ENCODE measurements at regions not wholly inside any gene's neighbourhood (a gene's known extent, or its start where the extent isn't known, plus 50 kb on each side); places are given as distances from the start of the nearest gene placed in this dataset.

DNA sequence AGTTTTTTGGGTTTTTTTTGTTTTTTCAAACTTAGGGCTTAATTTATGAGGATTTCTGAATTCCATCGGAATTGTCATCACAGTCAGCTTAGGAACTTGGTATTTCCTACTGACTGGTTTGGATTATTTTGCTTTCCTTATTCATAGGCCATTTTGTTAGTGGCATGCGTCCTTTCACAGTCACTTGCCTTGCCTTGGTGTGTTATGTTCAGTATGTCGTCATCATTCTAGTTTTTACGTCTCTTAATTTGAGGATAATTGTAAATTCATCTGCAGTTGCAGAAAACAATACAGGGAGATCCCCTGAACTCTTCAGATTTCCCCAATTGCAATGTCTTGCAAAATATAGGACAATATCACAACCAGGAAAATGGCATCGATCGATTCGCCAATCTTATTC is 485.3 kb downstream of the CBLN2 start:
- TF ChIP-seq, protein P1, sequence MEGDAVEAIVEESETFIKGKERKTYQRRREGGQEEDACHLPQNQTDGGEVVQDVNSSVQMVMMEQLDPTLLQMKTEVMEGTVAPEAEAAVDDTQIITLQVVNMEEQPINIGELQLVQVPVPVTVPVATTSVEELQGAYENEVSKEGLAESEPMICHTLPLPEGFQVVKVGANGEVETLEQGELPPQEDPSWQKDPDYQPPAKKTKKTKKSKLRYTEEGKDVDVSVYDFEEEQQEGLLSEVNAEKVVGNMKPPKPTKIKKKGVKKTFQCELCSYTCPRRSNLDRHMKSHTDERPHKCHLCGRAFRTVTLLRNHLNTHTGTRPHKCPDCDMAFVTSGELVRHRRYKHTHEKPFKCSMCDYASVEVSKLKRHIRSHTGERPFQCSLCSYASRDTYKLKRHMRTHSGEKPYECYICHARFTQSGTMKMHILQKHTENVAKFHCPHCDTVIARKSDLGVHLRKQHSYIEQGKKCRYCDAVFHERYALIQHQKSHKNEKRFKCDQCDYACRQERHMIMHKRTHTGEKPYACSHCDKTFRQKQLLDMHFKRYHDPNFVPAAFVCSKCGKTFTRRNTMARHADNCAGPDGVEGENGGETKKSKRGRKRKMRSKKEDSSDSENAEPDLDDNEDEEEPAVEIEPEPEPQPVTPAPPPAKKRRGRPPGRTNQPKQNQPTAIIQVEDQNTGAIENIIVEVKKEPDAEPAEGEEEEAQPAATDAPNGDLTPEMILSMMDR (IDR thresholded peaks at IDR 0.05), result no peak
- no peak for TF ChIP-seq POLR2A (IDR thresholded peaks at IDR 0.05)

Data from uterus (tissue), 2 donors.